Activated CD8-positive, alpha-beta memory T cell treated with anti-CD3 and anti-CD28 coated beads for 4 hours (primary cell): ENCODE measurements at regions not wholly inside any gene's neighbourhood (a gene's known extent, or its start where the extent isn't known, plus 50 kb on each side); places are given as distances from the start of the nearest gene placed in this dataset.

Source experiments
- DNase-seq, 2 donors: peaks; one replicate each; pipeline ENCODE4 v3.0.0-alpha.2; 2020; ENCODE audit warnings: low read depth in 2 of 2

DNA sequence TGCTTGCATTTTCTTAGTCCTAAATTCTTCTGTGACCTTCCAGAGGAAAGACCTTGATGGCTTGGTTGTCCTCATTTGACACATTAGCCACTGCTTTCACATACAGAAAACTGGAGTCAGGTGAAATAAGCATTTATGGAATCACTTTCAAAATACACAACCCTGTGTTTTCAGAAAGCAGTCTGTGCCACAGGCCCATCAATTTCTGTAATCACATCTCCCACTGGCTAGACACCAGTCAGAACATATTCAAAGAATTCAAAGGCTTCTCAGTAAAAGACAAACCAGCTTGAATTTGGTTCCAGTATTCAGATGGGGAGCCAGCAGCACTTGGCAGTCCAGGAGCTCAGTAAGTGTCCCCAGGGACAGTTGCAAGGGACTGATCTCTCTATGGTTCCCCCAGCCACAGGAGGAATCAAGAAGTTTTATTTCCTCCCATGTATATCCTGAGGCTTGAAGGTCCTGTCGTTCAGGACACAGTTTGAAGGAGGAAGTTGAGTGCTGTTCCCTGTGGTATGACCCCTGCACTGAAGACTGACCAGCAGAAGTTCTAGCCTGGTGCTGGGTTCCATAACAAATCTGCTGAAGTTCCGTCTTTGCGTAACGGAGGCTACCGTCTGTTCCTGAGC is 214.3 kb downstream of the FOXO1 start:
- no peak for DNase-seq

DNA sequence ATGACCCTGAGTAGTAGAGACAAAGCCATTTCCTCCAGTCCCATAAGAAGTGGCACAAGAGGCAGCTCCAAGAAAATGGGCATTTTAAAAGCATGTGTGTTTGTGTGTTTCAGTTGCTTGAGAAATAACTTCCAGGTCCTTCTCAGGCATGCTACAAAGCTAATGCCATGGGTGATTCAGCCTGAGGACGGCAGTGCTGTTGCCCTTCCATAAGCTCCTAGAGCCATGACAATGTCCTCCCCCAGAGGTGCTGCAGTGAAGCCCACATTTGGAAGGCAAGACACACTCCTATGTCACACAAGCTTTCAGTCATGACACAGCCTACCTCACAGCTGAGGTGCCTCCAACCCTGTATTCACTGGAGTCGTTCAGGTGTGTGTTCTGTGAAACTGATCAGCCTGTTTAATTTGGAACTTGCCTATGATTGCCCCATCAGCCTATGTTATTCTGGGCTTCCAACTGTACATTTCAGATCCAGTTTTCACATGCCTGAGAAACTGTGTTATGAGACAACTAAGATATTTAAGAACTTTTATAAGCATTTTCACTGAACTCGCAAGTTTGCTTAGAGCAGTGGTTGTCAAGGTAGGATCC is 213.6 kb downstream of the FOXO1 start:
- DNase-seq: no peak

DNA sequence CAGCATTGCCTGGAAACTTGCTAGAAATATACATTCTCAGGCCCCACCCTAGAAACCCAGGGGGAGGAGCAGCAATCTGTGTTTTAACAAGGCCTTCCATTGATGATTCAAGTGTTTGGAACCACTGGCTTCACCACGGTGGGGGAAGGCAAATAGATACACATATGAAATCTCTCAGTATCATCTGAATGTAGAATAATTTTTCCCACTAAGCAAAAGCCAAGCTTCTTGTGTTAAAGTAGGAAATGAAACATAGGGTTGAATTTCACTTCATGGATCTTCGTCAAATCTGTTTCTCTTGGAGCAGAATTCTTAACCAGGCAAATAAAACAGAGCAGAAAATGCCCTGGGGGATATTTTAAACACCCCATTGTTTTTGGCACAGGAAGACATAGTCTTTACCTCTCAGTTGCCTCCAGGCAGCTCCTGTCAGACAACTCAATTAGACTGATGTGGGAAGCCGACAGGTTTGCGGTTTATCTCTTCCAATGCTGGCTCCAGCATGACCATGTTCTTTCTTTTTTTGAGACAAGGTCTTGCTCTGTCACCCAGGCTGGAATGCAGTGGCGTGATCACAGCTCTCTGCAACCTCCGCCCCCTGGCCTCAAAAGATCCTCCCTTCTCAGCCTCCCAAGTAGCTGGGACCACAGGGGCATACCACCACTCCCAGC is 213.0 kb downstream of the FOXO1 start:
- no peak for DNase-seq

DNA sequence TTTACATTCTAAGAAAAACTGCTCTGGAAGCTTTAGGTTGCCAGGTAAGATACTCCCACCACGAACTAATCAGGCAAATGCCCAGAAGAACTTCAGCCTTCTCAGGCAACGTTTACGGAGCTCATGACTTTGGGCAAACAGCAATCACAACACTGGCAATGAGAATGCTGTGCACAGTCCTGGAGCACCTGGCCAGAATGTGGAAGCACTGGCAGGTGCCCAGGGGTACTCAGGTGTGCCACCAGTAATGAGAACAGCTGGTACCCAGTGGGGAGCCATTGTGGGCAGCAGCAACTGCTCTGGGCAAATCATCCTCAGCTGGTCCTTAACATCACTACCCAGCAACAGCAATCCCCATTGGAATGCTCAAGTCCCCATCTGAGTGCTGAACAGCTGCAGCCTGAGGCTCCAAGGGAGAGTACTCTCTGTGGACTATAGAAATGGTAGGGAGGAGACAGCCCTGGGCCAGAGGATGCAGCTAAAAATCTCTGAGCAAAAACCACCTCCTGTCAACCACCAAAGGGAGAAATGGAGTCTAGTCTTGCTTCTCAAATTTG is 210.0 kb downstream of the FOXO1 start:
- no peak for DNase-seq

DNA sequence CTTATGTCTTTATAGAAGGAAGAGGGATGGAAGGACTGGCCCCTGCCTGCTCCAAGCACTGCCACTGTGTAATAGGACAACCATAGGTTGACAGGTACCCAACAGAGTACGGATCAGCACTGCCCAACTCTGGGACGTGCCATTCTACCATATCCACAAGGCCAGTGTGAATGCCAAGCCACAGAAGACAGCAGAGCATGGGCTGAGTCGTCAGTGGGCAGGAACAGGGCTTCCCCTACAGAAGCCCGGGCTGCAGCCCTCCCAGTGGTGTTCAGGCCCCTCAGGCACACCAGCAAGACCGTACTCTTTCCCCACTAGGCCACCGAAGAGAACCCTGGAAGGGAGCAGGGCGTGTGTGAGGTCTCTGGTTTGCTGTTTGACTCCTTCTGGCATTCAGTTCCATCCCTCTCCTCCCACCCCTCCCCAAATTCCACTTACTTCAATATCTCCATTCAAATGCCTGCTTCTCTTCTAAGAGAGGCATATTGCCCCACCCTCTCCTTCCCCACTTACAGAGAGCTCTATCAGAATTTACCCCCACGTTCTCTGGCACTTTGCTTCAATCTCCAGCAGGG is 209.4 kb downstream of the FOXO1 start:
- DNase-seq: no peak

DNA sequence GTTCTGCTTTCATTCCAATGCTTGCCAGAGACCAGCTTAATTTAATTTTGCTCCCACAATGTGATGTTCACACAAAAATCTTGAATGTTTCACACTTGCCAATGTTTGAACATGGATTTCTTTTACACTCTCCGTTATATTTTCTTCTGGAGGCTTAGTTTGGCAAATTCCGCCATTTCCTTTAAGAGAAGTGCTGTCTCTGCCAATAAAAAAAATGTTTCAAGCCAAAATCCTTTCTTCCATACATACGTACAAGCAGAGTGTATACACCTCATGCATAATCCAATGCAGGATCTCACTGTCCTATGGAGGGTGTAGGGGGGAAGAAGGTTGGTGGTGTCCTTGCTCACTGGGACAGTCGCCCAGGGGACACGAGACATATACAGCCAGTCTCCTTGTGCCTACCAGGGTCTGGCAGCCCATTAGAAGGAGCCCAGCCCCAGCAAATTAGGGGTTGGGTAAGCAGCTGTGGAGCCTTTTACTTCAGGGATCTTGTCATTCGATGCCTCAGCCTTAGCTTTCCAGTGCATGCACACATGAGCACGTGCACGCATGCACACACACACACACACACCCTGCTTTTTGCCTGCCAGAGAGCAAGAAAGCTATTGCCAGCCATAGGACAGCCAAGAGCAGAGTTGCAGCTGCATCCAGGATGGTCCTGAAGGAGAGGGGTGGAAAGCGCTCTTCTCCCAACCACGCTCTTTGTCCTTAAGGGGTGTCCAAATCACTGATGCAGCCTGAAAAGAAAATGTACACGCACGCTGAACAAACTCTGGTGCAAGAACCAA is 208.3 kb downstream of the FOXO1 start:
- no peak for DNase-seq

DNA sequence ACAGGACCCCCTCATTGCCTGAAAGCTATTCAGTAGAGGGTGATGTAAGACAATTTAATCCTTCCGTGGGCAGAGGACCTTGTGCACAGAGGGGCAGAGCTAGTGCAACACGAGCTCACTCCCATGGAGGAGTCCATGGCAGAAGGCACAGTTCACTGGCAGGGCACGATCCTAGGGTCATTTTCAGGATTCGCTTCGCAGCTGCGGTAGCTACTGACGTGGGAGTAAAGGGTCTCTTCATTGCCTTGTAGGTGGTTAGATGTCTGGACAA is 207.8 kb downstream of the FOXO1 start:
- DNase-seq: no peak

DNA sequence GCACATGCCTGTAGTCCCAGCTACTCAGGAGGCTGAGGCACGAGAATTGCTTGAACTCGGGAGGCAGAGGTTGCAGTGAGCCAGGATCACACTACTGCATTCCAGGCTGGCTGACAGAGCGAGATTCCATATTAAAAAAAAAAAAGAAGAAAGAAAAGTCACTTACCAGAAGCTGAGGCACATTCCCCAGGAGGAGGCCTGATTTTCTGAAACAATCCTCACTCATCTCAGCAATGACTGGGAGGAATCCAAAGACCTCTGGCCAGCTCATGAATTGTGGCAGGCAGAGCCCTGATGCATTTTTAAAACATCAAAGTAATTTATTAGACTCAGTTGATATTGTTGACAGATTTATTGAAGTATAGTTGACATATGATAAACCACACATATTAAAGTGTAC is 206.3 kb downstream of the FOXO1 start:
- DNase-seq: no peak

DNA sequence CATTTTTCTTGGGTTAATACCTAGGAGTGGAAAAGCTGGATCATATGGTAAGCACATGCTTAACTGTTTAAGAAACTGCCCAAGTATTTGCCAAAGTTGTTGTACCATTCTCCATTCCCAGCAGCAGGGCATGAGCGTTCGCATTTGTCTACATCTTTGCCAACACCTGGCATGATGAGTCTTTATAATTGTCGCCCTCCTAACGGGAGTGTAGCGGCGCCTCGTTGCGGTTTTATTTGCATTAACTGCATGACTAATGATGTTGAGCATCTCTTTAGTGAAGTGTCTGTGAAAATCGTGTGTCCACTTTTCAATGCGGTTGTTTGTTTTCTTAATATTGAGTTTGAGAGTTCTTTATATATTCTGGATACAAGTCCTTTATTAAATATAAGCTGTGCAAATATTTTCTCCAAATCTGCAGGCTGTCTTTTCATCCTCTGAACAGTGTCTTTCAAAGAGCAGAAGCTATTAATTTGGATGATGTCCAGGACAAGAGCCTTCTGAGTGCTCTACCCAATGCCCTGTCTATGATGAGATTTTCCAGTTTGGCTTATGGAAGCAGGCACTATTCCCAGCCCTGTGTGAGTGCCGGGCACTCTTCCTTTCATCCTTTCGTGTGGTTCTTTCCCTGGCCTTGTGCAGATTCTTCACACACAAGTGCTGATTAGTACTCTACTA is 202.0 kb downstream of the FOXO1 start:
- DNase-seq: no peak

DNA sequence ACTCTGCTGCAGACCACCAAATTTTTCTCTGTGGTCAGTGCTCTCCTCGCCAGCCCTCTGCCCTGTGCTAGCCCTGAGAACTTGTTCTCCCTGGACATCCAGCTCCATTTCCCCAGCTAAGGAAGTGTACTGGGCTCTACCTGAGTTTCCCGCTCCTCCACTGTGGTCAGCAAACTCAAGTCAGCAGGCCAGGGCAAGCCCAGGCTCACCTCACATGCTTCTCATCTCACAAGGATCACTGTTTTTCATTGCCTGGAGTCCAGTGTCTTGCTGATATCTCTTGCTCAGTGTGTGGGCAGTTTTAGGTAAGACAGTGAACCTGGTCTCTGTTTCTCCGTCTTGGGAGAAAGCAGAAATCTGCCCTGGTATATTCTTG is 201.4 kb downstream of the FOXO1 start:
- no peak for DNase-seq

DNA sequence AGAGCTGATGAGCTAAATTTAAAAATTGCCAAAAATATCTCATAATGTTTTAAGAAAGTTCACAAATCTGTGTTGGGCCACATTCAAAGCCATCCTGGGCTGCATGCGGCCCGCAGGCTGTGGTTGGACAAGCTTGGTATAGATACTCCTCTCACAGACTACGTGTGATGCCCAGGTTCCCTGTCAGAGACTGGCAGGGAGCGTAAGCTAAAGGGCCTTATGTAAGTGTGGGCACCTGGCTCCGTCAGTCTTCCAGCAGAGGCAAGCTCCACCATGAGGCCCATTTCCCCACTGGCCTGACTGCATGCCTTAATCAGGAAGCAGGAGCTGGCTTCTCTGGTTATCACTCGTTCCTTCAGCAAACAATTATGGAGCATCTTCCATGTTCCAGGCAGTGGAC is 200.2 kb downstream of the FOXO1 start:
- no peak for DNase-seq

DNA sequence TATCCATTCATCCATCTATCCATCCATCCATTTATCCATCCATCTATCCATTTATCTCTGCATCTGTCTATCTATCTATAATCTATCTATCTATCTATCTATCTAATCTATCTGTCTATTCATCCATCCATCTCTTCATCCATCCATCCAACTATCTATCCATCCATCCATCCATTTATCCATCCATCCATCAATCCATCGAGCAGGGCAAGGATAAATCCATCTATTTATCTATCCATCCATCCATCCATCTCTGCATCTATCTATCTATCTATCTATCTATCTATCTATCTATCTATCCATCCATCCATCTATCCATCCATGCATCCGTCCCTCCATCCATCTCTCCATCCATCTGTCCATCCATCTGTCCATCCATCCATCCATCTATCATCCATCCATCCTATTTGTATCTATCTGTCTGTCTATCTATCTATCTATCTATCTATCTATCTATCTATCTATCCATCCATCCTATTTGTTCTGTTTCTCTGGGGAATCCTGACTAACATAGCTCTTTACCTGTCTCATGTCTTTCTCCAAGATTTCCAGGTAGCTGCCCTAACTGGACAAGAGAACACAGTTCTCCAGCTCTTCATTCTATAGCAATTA is 198.1 kb downstream of the FOXO1 start:
- DNase-seq: no peak

DNA sequence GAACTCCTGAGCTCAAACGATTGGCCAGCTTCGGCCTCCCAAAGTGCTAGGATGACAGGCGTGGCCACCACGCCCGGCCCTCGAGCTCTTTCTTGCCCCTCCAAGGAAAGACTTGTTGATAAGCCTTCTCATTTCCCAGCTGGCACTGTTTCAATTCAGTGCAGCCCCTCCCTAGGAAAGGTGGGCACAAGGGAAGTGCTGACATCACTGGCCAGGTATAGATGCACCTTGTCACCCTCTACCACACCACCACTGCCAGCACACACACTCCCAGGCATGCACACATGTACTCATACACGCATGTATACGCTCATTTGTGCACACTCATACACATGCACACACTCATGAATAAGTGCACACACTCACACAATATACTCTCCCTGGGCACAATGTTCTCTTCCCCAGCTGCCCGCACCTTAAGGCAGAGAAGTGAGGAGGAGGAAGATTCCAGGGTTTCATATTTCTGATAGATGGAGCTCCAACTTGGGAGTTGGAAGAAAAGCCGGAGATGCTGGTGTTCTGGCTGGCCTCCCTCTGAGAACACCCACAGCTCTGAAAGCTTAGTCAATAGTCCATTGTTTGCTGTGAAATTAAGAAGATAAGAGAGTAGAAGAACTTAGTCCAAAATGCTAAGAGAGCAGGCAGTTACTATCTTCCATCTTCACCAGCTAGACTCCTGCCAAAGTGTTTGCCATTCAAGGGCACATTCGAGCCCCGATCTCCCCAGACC is 196.7 kb downstream of the FOXO1 start:
- no peak for DNase-seq

DNA sequence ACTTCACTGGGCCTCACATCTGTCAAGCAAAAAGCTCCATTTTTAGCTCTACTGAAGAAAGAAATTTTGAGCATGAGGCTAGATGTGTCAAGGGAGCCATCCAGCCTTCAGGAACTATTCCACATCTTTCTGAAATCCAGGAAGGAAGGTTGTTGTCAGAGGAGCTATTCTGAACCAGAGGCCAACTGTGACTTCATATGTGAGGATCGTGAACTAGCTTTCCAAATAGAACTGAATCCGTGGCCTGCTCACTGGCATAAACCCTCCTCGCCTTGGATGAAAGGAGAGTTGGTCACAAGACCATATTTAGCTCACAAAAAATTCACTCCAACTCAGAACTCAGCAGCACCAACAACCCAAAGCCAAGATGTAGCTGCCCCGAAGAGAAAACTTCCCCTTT is 195.8 kb downstream of the FOXO1 start:
- DNase-seq: no peak

DNA sequence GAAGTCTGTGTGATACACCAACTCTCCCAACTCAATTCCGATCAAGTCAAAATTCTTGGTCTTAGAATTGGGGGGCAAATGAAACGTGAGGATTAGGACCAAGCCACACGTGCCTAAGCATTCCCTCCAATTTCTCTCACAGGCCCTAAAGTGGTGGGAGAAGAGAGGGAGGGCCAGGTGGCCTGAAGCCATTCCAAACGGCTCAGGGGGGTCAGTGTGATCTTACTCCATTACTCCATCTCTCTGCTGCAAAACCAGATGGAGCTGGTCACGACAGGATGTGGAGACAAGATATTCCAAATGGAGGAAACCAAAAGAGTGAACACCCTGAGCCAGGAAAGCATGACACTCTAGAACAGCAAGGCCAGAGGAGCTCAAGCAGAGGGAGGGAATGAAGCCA is 195.4 kb downstream of the FOXO1 start:
- DNase-seq: no peak

DNA sequence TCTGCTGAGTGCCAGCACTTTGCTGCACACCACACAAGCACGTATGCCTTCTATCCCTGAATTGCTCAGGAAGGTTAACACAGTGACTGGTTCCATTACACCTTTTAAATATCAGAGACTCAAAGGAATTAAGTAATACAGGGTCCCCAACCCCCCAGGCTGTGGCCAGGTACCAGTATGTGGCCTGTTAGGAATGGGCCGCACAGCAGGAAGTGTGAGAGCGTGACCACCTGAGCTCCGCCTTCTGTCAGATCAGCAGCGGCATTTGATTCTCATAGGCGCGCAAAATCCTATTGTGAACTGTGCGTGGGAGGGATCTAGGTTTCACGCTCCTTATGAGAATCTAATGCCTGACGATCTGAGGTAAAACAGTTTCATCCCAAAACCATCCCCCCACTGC is 194.5 kb downstream of the FOXO1 start:
- no peak for DNase-seq

DNA sequence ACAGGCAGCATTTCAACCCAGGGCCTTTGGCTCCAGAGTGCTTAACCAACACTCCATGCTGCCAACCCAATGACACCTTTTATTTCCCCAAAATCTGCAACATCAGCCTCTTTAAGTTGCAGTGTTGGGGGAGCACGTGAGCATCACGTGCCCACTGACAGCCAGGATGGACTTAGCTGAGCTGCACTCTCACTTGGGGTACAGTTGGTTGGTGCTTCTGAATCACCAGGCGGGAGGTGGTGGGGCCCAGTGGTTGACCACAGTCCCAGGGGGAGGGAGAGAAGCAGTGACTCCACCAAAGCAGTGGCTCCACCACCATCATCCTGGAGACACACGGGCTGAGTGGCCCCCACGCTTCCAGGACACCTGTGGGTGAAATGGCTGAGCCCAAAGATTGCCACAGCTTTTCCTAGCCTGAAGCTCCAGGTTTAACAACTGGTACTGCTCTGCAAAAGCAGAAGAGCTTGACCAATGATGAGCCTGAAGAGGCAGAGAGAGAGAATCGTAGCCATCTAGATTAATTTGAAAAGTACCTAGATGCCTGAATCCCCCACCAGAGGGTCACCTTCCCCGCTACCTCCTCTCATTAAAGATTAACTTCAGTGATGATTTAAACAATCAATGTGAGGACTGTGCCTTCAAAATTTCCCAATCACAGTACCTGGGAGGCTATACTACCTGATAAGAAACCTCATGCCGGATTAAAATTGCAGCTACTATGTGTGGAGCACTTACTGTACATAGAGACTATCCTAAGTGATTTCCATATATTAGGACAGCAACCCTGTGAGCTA is 193.8 kb downstream of the FOXO1 start:
- no peak for DNase-seq

DNA sequence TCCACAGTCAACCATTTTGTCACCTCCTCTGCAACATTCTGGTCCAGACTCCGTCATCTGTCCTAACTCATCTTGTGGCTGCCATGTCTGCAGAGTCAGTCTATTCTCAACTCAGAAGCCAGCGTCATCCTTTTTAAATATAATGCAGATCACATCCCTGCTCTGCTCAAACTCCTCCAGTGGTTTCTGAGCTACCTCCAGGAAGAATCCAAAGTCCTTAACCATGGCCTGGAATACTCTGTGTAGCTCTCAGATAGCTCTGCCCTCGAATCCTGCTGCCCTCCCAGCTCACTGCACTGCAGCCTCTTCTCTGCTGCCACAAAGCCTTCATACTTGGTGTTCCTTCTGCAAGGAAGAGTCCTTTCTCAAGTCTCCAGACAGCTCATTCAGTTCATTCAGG is 190.8 kb downstream of the FOXO1 start:
- no peak for DNase-seq

DNA sequence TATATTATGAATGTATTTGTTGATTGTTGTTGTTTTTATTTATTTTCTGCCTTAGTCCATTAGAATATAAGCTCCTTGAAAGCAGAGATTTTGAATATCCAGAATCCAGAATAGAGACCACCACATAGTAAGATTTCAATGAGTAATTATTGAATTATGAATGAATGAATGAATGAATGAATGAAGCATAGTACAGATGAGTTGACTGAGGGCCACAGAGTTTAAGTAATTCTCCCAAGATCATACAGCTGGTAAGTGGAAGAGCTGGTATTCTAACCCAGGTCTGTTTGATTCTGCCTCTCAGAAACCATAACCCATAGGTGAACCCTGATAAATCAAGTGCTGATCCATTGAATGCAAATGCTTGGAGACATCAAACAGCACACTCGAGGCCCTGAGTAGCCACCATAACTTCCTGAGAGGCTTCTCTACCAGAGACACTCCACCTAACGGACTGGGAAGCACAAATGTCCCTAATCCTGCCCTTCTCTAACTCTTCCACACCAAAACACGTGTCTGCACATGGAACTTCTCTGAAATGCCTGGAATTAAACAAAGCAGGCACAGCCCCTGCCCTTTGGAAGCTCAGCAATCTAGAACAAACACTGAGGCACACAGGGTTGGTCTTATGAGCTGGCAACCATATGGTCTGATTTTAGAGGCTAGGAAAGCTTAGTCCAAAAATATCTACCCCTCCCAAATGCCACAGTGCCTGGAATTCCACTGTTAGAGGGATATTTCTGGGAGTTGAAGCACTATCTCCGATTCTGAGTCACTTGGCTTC is 190.1 kb downstream of the FOXO1 start:
- DNase-seq: no peak
